OCI-LY1 (cell line): ENCODE measurements at regions not wholly inside any gene's neighbourhood (a gene's known extent, or its start where the extent isn't known, plus 50 kb on each side); places are given as distances from the start of the nearest gene placed in this dataset.

Experiments
- CTCF ChIP-seq: fragments of 200-600 bp; sonication (generic), shearing (Covaris generic); IDR thresholded peaks from 2 replicates; pipeline ENCODE4 v1.5.1; 2017; ENCODE audit warnings: mild to moderate bottlenecking, antibody characterized with exemption, low read length, moderate library complexity, mixed read lengths
- EZH2 ChIP-seq: fragments of 200-600 bp; sonication (generic), shearing (Covaris generic); IDR thresholded peaks from 2 replicates; pipeline ENCODE4 v1.8.0; 2017; ENCODE audit warnings: borderline replicate concordance, mixed run types, mild to moderate bottlenecking, antibody characterized with exemption, low read length, moderate library complexity, mixed read lengths

GRCh38 chr11:95374105-95374504 lies 143.1 kb upstream of the SESN3 start:
- TF ChIP-seq CTCF (no peak), EZH2 (no peak)
